B cell (primary cell): ENCODE measurements at regions not wholly inside any gene's neighbourhood (a gene's known extent, or its start where the extent isn't known, plus 50 kb on each side); places are given as distances from the start of the nearest gene placed in this dataset.

ENCODE experiments used
- ATAC-seq: fragments of 200-7000 bp; cut with Tn5 transposase; one replicate; pipeline ENCODE4 v1.10.0; 2021; ENCODE audit warnings: low read depth, mild to moderate bottlenecking, moderate number of reproducible peaks, moderate library complexity
- CTCF ChIA-PET: fragments of 350-600 bp; sonication (Branson Sonifier 250); formaldehyde crosslinking; loops from one replicate; lab custom pipeline; 2021; ENCODE audit warnings: antibody characterized with exemption, inconsistent platforms; lab: Charles Lee
- POLR2A ChIA-PET: fragments of 350-600 bp; sonication (Branson Sonifier 250); formaldehyde crosslinking; loops from one replicate; lab custom pipeline; 2021; ENCODE audit warnings: antibody characterized with exemption; lab: Charles Lee
- DNase-seq: peaks from one replicate; pipeline ENCODE4 v3.0.0; 2013
- H2AFZ ChIP-seq: 2 replicates; pipeline ENCODE4 v1.6.1; 2012; ENCODE audit warnings: mild to moderate bottlenecking, low read depth, low read length; ENCODE audit not compliant: insufficient read depth, poor library complexity, severe bottlenecking
- H3K27ac ChIP-seq, 2 donors: 1 replicate in 1 of 2; 2 replicates in 1 of 2; pipeline ENCODE4 v1.5.1; 2012 to 2013; ENCODE audit warnings: low read length in 2 of 2, mild to moderate bottlenecking in 2 of 2, moderate library complexity in 1 of 2
- H3K27me3 ChIP-seq, 4 experiments: fragments of 200-600 bp in 1 of 4; sonication (generic) in 1 of 4; replicated peaks in 1 of 4; 1 replicate in 2 of 4; 2 replicates in 2 of 4; pipeline versions ENCODE4 v1.6.1 to v1.7.0; 2013 to 2016; ENCODE audit warnings: low read length in 3 of 4, mild to moderate bottlenecking in 2 of 4, mixed read lengths in 1 of 4, moderate library complexity in 1 of 4; ENCODE audit not compliant: insufficient read depth in 4 of 4, control insufficient read depth in 3 of 4; ENCODE audit errors: control extremely low read depth in 1 of 4
- H3K36me3 ChIP-seq, 2 experiments: replicated peaks in 1 of 2; 1 replicate in 1 of 2; 2 replicates in 1 of 2; pipeline versions ENCODE4 v1.6.1 to v1.7.1; 2013; ENCODE audit warnings: low read length in 1 of 2; ENCODE audit not compliant: insufficient read depth in 2 of 2, control insufficient read depth in 1 of 2; ENCODE audit errors: control extremely low read depth in 1 of 2, extremely low read depth in 1 of 2
- H3K4me1 ChIP-seq, 2 donors: fragments of 200-600 bp in 1 of 2; sonication (generic) in 1 of 2; 1 replicate in 1 of 2; 2 replicates in 1 of 2; pipeline versions ENCODE4 v1.5.1 to v1.6.1; 2013 to 2017; ENCODE audit warnings: low read length in 2 of 2; ENCODE audit not compliant: control insufficient read depth in 2 of 2, insufficient read depth in 2 of 2
- H3K4me2 ChIP-seq: replicated peaks from 2 replicates; pipeline ENCODE3; 2012; ENCODE audit warnings: mild to moderate bottlenecking, low read depth, low read length; ENCODE audit not compliant: poor library complexity, severe bottlenecking
- H3K4me3 ChIP-seq, 5 experiments: fragments of 200-600 bp in 1 of 5; sonication (generic) in 1 of 5; 1 replicate in 3 of 5; 2 replicates in 2 of 5; pipeline versions ENCODE4 v1.5.1 to v1.7.0; 2011 to 2016; ENCODE audit warnings: low read length in 4 of 5, mild to moderate bottlenecking in 4 of 5, low read depth in 2 of 5, control low read depth in 1 of 5, moderate library complexity in 1 of 5; ENCODE audit not compliant: insufficient read depth in 1 of 5; ENCODE audit errors: control extremely low read depth in 1 of 5, extremely low read depth in 1 of 5
- H3K79me2 ChIP-seq: fragments of 200-600 bp; sonication (generic); one replicate; pipeline ENCODE4 v1.6.0; 2016; ENCODE audit warnings: low read length; ENCODE audit not compliant: control insufficient read depth, insufficient read depth
- H3K9ac ChIP-seq: fragments of 200-600 bp; sonication (generic); 2 replicates; pipeline ENCODE4 v1.6.1; 2017; ENCODE audit warnings: mild to moderate bottlenecking, low read length, moderate library complexity
- H3K9me3 ChIP-seq, 3 donors: one replicate each; pipeline versions ENCODE4 v1.6.1 to v1.7.1; 2013; ENCODE audit warnings: low read length in 2 of 3; ENCODE audit not compliant: control insufficient read depth in 2 of 3, insufficient read depth in 1 of 3; ENCODE audit errors: control extremely low read depth in 1 of 3
- H4K20me1 ChIP-seq: 2 replicates; pipeline ENCODE4 v1.6.0; 2012; ENCODE audit warnings: mild to moderate bottlenecking, low read length; ENCODE audit not compliant: insufficient read depth, control insufficient read depth, poor library complexity, severe bottlenecking
- H3K27ac Mint-ChIP-seq: one replicate; pipeline ENCODE4 v1.8.0; 2021; ENCODE audit warnings: mixed read lengths
- H3K27me3 Mint-ChIP-seq: one replicate; pipeline ENCODE4 v1.8.0; 2021; ENCODE audit warnings: mixed read lengths
- H3K4me1 Mint-ChIP-seq: one replicate; pipeline ENCODE4 v1.8.0; 2021; ENCODE audit warnings: mixed read lengths
- H3K4me3 Mint-ChIP-seq: one replicate; pipeline ENCODE4 v1.8.0; 2021; ENCODE audit warnings: mixed read lengths
- H3K9me3 Mint-ChIP-seq: one replicate; pipeline ENCODE4 v1.8.0; 2022; ENCODE audit warnings: mixed read lengths; ENCODE audit not compliant: insufficient read depth
- EZH2 ChIP-seq: IDR thresholded peaks from 2 replicates; pipeline ENCODE4 v1.6.1; 2012; ENCODE audit warnings: borderline replicate concordance, low read depth, mild to moderate bottlenecking, moderate library complexity, low read length; ENCODE audit not compliant: insufficient read depth, poor library complexity, severe bottlenecking
- WGBS: methylation state at CpG from one replicate; pipeline ENCODE4 v1.1.5; 2013; ENCODE audit warnings: missing lambda C conversion rate; ENCODE audit not compliant: insufficient coverage; 5-methylcytosine and 5-hydroxymethylcytosine counted together
- intact Hi-C: fragments of 100-400 bp; cut with micrococcal nuclease; formaldehyde crosslinking; loops from one replicate; pipeline ENCODE4 v1.10.0; 2022
- TF ChIP-seq, protein P1 (sequence below): fragments of 200-600 bp; IDR thresholded peaks from one replicate; pipeline ENCODE4 v1.8.0; 2022; ENCODE audit warnings: antibody characterized with exemption, mild to moderate bottlenecking

DNA sequence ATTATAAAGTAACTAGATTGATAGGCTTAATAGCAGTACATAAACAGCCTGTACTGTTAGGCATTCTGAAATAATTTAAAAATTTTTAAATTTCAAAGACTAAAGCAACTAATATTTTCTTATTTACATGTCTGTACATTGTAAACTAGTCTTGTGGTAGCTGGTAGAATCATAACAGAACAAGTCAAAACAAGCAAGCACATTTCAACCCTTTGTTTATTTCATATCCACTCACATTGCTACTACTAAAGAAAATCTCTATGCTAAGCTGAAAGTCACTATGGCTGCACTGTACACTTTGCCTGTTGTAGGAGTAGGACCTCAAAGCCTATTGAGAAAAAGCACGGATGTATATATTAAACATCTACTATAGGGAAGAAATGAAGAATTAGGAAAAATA lies 738.2 kb upstream of the ADGRL4 start:
- H3K9me3 ChIP-seq, result peaks cover 0 to 2% (median 2%) of the 10 kb centered on the region in 3 donors
- CTCF ChIA-PET, result no interaction called here

DNA sequence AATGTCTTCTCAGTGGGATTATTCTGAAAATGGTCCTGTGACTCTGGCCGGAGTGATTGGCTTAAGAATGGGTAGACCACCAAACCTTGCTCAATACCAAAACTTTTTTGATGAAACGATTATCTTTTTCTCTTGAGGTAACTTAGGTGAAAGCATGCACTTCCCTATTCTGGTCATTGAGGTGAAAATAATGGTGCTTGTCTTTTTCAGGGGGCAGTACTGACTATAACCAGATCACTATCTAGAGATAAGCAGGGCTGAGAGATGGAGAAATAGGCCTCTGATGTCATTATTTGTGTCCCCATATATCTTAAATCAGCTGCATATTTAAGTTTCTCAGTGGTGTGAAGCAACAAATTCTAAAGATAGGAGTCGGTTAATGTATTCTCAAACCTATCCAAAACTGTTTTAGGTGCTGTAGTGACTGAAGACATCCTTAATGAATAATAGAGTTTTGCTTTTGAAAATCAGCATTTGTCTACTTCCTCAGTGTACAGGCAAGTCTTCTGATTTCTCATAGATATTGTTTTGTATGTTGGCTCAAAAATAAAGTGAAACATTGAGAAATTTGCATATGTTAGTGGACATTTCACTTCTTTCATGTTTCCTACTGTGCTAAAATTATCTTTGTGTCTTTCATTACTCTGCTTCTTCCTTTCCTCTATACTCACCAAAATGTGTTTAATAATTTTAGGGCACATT lies 735.3 kb upstream of the ADGRL4 start:
- Histone ChIP-seq H3K36me3 (no peaks in the 10 kb centered on the region), H4K20me1 (no peaks in the 10 kb centered on the region), H3K9ac (no peak overlapping the region), H3K4me1 (no peaks in the 10 kb centered on the region), H2AFZ (no peak overlapping the region), H3K4me2 (no peak overlapping the region), H3K4me3 (no peak overlapping the region), H3K27me3 (no peaks in the 10 kb centered on the region), H3K9me3 (peaks cover 0 to 7% (median 3%) of the 10 kb centered on the region in 3 donors), H3K27ac (peak overlapping the region in 1 of 2 donors; percentile 38), H3K79me2 (no peaks in the 10 kb centered on the region)
- DNase-seq (peak; percentile 8), ATAC-seq (no peak)
- H3K9me3 Mint-ChIP-seq, result peaks cover 5% of the 10 kb centered on the region
- H3K4me1 Mint-ChIP-seq, result peaks cover 9% of the 10 kb centered on the region
- WGBS, result no CpG with 5 or more reads among the region's 3 CpGs
- no peaks in the 10 kb centered on the region for H3K27me3 Mint-ChIP-seq
- H3K27ac Mint-ChIP-seq, result peak overlapping the region; percentile 28
- no peak for TF ChIP-seq EZH2
- TF ChIP-seq, protein P1, sequence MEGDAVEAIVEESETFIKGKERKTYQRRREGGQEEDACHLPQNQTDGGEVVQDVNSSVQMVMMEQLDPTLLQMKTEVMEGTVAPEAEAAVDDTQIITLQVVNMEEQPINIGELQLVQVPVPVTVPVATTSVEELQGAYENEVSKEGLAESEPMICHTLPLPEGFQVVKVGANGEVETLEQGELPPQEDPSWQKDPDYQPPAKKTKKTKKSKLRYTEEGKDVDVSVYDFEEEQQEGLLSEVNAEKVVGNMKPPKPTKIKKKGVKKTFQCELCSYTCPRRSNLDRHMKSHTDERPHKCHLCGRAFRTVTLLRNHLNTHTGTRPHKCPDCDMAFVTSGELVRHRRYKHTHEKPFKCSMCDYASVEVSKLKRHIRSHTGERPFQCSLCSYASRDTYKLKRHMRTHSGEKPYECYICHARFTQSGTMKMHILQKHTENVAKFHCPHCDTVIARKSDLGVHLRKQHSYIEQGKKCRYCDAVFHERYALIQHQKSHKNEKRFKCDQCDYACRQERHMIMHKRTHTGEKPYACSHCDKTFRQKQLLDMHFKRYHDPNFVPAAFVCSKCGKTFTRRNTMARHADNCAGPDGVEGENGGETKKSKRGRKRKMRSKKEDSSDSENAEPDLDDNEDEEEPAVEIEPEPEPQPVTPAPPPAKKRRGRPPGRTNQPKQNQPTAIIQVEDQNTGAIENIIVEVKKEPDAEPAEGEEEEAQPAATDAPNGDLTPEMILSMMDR, result no peak
- ChIA-PET POLR2A (no interaction called here), CTCF (no interaction called here)
- no peak overlapping the region for H3K4me3 Mint-ChIP-seq
- intact Hi-C loops, result no loop called here

More for the DNA sequence above, 738.2 kb upstream of the ADGRL4 start:
- DNase-seq, result no peak
- H3K79me2 ChIP-seq, result no peaks in the 10 kb centered on the region
- no peak for TF ChIP-seq EZH2
- TF ChIP-seq, protein P1, result no peak
- Mint-ChIP-seq H3K9me3 (no peaks in the 10 kb centered on the region), H3K4me1 (peaks cover 9% of the 10 kb centered on the region), H3K27me3 (no peaks in the 10 kb centered on the region), H3K27ac (no peak overlapping the region), H3K4me3 (no peak overlapping the region)
- H3K4me1 ChIP-seq, result no peaks in the 10 kb centered on the region
- no peaks in the 10 kb centered on the region for H3K36me3 ChIP-seq
- no peak for ATAC-seq
- POLR2A ChIA-PET, result no interaction called here
- no peak overlapping the region for H3K9ac ChIP-seq
- WGBS, result no CpG with 5 or more reads among the region's 1 CpG
- H2AFZ ChIP-seq, result no peak overlapping the region
- H3K27me3 ChIP-seq, result no peaks in the 10 kb centered on the region
- H3K4me2 ChIP-seq, result no peak overlapping the region
- intact Hi-C loops, result no loop called here
- no peak overlapping the region for H3K27ac ChIP-seq
- no peaks in the 10 kb centered on the region for H4K20me1 ChIP-seq
- no peak overlapping the region for H3K4me3 ChIP-seq
